T1000 (cell line): ENCODE measurements at regions not wholly inside any gene's neighbourhood (a gene's known extent, or its start where the extent isn't known, plus 50 kb on each side); places are given as distances from the start of the nearest gene placed in this dataset.
A peak's percentile ranks its signal among the peaks of the same experiment; 100 is the strongest.
"Not testable (repeated sequence)": the region's sequence is repeated elsewhere in the genome, so short reads cannot be mapped to it uniquely, and the experiment has no call there.

Experiments used
- DNase-seq: peaks from one replicate; lab custom pipeline; 2025; ENCODE audit warnings: mixed read lengths; lab: John Stamatoyannopoulos, UW

GRCh38 chrX:80508083-80508482 lies 87.8 kb downstream of the TENT5D start:
- not testable (repeated sequence) for DNase-seq

GRCh38 chrX:80511969-80512760 lies 91.9 kb downstream of the TENT5D start:
- no peak for DNase-seq

DNA sequence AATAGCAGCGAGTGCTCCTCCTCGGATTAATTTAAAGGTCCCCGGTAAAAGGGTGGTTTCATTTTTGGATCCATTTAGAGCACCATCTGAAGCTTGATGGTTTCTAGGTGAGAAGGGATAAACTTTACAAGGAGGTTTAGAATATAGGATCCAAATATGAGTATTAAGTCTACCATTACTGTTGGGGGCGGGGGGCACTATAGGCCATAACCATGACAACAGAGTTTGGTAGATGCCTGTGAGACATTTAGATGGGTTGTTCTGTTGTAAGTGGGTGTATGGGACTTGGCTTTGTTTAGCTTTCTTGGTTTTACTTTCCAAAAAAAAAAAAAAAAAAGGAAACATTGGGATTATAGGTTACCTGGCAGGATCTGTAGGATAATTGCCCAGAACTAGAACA lies 92.7 kb downstream of the TENT5D start:
- no peak for DNase-seq

DNA sequence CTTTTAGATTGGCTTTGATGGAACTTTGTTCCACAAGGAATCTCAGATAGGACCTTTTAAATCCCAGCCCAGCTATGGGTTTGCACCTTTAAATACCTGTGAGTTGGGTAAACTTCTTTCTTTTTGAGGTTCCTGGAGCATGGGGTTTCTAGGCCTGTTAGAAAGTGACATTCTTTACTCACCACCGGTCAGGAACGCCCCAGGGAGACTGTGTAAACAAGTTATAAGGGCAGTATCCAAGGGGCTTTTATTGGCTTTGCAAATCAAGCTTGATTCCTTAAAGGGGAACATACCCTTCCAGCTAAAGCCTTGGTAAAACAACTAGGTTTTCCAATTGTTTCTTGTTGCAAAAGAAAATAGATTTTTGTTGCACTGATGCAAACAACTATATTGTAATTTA lies 93.4 kb downstream of the TENT5D start:
- no peak for DNase-seq

DNA sequence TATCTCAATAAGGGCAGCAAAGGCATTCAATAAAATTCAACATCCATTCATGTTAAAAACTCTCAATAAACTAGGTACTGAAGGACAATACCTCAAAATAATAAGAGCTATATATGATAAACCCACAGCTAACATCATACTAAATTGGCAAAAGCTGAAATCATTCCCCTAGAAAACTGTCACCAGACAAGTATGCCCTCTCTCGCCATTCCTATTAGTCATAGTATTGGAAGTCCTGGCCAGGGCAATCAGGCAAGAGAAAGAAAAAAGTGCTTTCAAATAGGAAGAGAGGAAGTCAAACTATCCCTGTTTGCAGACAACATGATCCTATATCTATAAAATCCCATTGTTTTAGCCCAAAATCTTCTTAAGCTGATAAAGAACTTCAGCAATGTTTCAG lies 116.8 kb downstream of the TENT5D start:
- DNase-seq: no peak

DNA sequence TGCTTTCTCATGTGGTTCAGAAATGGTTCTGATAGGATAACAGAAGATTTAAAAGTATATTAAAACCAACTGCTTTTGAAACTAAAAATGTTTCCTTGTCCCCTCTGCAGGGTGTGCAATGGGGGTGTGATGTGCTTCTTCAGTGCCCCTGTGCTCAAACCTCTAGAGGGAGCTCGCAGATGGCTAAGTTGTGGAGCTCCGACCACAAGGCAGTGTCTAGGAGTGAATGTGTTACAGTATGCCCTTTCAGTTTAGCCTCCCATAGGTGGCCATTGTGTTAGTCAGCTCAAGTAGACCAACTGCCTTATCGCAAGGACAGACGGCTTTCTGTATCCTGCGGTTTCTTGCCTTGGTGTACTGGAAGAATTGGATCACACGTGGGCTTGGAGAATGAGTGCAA lies 130.5 kb downstream of the TENT5D start:
- DNase-seq: no peak

DNA sequence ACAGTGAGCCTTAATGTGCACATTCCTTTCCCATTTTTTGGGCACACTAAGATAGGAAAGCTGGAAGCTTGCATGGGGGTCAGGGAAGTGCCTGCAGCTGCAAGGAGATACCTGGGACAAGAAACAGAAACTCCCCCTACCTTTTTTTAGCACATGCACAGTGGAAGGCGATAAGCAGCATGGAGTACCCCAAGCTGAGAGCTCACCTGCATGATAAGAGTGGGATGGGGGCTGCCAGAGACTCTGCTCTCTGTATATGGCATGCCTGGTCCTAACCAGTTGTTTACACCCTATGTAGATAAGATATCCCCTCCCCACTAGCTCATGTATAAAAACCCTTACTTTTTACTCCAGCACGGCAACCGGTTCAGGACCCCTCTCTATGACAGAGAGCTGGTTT lies 135.9 kb downstream of the TENT5D start:
- no peak for DNase-seq

DNA sequence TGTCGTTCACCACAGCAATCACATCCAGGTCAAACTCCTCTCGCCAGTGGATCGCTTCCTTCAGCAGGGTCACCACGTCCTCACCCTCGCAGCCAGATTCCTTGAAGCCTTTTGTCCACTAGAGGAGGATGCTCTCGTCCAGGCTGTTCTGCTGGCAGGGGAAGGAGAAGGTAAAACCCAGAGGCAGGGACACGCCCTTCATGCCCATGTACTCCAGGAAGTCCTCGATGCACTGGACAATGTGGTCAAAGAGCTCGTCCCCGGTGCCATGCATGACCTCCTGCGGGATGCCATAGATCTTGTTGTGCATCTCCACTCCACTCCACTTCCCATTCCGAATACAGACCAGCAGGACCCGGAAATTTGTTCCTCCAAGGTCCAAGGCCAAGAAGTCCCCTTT lies 152.4 kb downstream of the TENT5D start:
- DNase-seq: no peak

- no peak for DNase-seq
Measured at GRCh38 chrX:80573275-80573674, 153.0 kb downstream of the TENT5D start.

DNA sequence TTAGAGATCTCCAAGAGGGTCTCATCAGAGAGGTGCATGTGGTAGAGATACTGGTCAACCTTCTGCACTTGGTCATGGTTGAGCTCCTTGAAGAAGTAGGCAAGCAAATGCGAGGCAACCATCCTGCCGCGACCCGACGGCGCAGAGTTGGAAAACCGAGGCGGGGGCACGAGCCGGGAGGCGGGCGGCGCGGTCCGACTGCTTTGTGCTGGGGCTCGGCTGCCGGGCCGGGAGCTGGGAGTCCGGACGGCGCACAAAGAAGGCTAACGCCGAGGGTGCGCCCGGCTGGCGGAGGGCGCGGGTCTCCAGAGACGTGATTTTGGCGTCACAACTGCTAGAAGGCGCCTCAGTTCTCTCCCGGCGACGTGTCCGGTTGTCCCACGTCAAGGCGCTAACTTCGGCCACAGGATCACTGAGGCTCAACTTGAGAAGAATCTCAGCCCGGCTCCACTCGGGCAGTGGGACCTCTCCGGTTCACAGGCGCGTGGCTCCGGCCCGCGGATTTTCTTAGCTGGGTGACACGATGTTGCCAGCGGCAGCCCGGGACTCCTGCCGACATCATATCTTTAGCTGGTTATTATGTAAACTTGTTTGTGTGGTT lies 154.3 kb downstream of the TENT5D start:
- DNase-seq: not testable (repeated sequence)

GRCh38 chrX:80576267-80576666 lies 156.0 kb downstream of the TENT5D start:
- DNase-seq: no peak

DNA sequence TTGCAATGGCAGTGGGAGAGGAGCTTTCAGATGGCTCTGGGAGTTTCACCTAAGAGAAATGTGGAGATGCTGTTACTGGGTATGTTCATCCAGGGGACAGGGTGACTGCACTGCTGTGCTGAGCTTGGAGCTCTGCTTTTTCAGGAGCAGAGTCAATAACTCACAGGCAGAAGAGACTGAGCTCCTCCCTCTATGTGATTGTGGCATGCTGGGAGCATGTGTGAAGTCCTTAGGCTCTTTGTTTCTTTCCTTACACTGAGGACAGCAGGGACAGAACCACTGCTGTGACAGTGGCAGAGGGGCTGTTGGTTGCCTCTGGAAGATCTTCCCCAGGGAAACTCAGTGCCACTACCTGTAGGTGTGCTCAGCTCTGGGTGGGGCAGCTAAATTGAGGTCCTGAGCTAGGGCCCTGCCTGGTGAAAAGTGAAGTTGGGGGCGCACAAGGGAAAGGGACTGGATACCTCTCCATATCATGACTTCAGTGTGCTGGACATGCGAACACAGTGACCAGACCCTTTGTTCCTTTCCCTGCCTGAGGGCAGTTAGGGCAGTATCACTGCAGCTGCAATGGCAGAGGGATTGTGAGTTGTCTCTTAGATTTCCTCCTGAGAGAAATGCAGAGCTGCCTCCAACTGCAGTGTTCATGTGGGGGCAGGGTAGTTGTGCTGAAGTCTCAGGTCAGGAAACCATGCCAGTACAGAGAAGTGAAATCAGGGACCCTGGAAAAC lies 156.7 kb downstream of the TENT5D start:
- peak; percentile 1 for DNase-seq

GRCh38 chrX:80578517-80579105 lies 158.4 kb downstream of the TENT5D start:
- no peak for DNase-seq

GRCh38 chrX:80590992-80591391 lies 170.7 kb downstream of the TENT5D start:
- not testable (repeated sequence) for DNase-seq

GRCh38 chrX:80602036-80602860 lies 182.0 kb downstream of the TENT5D start:
- DNase-seq: no peak
